Esophagus muscularis mucosa (tissue), 4 donors: ENCODE measurements at regions not wholly inside any gene's neighbourhood (a gene's known extent, or its start where the extent isn't known, plus 50 kb on each side); places are given as distances from the start of the nearest gene placed in this dataset.

Experiments
- DNase-seq: peaks from one replicate; pipeline ENCODE4 v3.0.0-alpha.2; 2017; ENCODE audit errors: extremely low spot score
- H3K27ac ChIP-seq, 4 donors: fragments of 200-600 bp; sonication (generic); replicated peaks in 1 of 4; 1 replicate in 3 of 4; 2 replicates in 1 of 4; pipeline ENCODE4 v1.5.1; 2016 to 2019; ENCODE audit warnings: mild to moderate bottlenecking in 1 of 4
- H3K27me3 ChIP-seq, 4 donors: fragments of 200-600 bp; sonication (generic); one replicate each; pipeline versions ENCODE4 v1.5.1 to v1.6.0; 2016 to 2019
- H3K36me3 ChIP-seq, 4 donors: fragments of 200-600 bp; sonication (generic); one replicate each; pipeline ENCODE4 v1.5.1; 2016 to 2019
- H3K4me1 ChIP-seq, 4 donors: fragments of 200-600 bp; sonication (generic); one replicate each; pipeline ENCODE4 v1.5.1; 2016 to 2019
- H3K4me3 ChIP-seq, 4 donors: fragments of 200-600 bp; sonication (generic); 1 replicate in 2 of 4; 2 replicates in 2 of 4; pipeline ENCODE4 v1.5.1; 2016 to 2019; ENCODE audit warnings: mild to moderate bottlenecking in 4 of 4, moderate library complexity in 1 of 4
- H3K9me3 ChIP-seq, 4 donors: fragments of 200-600 bp; sonication (generic); 1 replicate in 3 of 4; 2 replicates in 1 of 4; pipeline ENCODE4 v1.5.1; 2016 to 2019
- EP300 ChIP-seq: sonication (generic); formaldehyde crosslinking; IDR thresholded peaks from one replicate; pipeline ENCODE4 v1.6.1; 2017; ENCODE audit warnings: antibody characterized with exemption
- POLR2A ChIP-seq: fragments of 450-650 bp; IDR thresholded peaks from one replicate; pipeline ENCODE4 v1.6.1; 2017; ENCODE audit warnings: antibody characterized with exemption, moderate library complexity, mild to moderate bottlenecking, low read depth
- POLR2AphosphoS5 ChIP-seq, 2 donors: sonication (generic); formaldehyde crosslinking; IDR thresholded peaks; one replicate each; pipeline ENCODE4 v1.6.1; 2017; ENCODE audit warnings: antibody characterized with exemption in 2 of 2
- WGBS: methylation state at CpG from one replicate; pipeline ENCODE4 v1.1.5; 2018; 5-methylcytosine and 5-hydroxymethylcytosine counted together
- intact Hi-C: fragments of 100-400 bp; cut with DNase I; formaldehyde crosslinking; loops from one replicate; pipeline ENCODE4 v1.15.1; 2023
- TF ChIP-seq, protein P1 (sequence below), 3 experiments: fragments of 200-600 bp in 2 of 3; fragments of 450-650 bp in 1 of 3; sonication (generic) in 2 of 3; IDR thresholded peaks; one replicate each; pipeline ENCODE4 v1.5.1; 2017 to 2019; ENCODE audit warnings: antibody characterized with exemption in 3 of 3, mild to moderate bottlenecking in 2 of 3, moderate library complexity in 1 of 3

DNA sequence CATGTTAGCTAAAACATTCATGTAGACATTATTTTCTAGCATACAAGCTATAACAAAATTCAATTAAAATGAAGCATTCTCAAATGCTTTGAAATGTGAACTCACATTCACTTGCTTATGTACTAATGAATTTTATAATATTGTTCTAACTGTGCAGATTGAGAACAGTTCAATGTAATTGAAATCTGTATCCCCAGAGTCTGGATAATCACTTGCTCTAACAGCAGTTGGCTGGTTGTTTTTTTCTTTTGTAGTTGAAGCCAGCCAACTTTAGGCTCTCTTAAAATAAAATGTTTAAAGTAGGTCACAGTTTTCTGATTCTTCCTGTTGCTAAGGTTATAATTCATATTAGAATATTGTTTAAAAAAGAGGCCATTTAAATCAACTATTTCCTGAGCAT is 438.9 kb downstream of the NAF1 start:
- Histone ChIP-seq H3K9me3 (peaks cover 0 to 8% (median 0%) of the 10 kb centered on the region in 4 donors), H3K27me3 (no peaks in the 10 kb centered on the region), H3K36me3 (no peaks in the 10 kb centered on the region), H3K27ac (no peak overlapping the region), H3K4me3 (no peak overlapping the region), H3K4me1 (no peaks in the 10 kb centered on the region)
- intact Hi-C loops: no loop called here
- no peak for TF ChIP-seq POLR2A
- TF ChIP-seq, protein P1, sequence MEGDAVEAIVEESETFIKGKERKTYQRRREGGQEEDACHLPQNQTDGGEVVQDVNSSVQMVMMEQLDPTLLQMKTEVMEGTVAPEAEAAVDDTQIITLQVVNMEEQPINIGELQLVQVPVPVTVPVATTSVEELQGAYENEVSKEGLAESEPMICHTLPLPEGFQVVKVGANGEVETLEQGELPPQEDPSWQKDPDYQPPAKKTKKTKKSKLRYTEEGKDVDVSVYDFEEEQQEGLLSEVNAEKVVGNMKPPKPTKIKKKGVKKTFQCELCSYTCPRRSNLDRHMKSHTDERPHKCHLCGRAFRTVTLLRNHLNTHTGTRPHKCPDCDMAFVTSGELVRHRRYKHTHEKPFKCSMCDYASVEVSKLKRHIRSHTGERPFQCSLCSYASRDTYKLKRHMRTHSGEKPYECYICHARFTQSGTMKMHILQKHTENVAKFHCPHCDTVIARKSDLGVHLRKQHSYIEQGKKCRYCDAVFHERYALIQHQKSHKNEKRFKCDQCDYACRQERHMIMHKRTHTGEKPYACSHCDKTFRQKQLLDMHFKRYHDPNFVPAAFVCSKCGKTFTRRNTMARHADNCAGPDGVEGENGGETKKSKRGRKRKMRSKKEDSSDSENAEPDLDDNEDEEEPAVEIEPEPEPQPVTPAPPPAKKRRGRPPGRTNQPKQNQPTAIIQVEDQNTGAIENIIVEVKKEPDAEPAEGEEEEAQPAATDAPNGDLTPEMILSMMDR (IDR thresholded peaks at IDR 0.05): no peak
- no peak for TF ChIP-seq POLR2AphosphoS5 (IDR thresholded peaks at IDR 0.05)
- TF ChIP-seq EP300: no peak
- no peak for DNase-seq

GRCh38 chr4:162727232-162727631 is 439.5 kb downstream of the NAF1 start:
- TF ChIP-seq POLR2A (no peak), POLR2AphosphoS5 (IDR thresholded peaks at IDR 0.05) (no peak), EP300 (no peak)
- TF ChIP-seq, protein P1 (IDR thresholded peaks at IDR 0.05): no peak
- no peak overlapping the region for H3K4me3 ChIP-seq
- H3K27ac ChIP-seq: no peak overlapping the region
- WGBS: 89% methylated on average over 8 of the region's 8 CpGs
- H3K27me3 ChIP-seq: no peaks in the 10 kb centered on the region
- DNase-seq: no peak
- H3K4me1 ChIP-seq: no peaks in the 10 kb centered on the region
- peaks cover 0 to 8% (median 0%) of the 10 kb centered on the region in 4 donors for H3K9me3 ChIP-seq
- intact Hi-C loops: no loop called here
- no peaks in the 10 kb centered on the region for H3K36me3 ChIP-seq

- TF ChIP-seq POLR2AphosphoS5 (IDR thresholded peaks at IDR 0.05) (no peak), POLR2A (no peak), EP300 (no peak)
- TF ChIP-seq, protein P1 (IDR thresholded peaks at IDR 0.05): no peak
- WGBS: 86% methylated on average over 3 of the region's 3 CpGs
- intact Hi-C loops: no loop called here
- no peak for DNase-seq
- Histone ChIP-seq H3K4me3 (no peak overlapping the region), H3K36me3 (no peaks in the 10 kb centered on the region), H3K27me3 (no peaks in the 10 kb centered on the region), H3K9me3 (no peaks in the 10 kb centered on the region), H3K27ac (no peak overlapping the region), H3K4me1 (no peaks in the 10 kb centered on the region)
Measured at GRCh38 chr4:162715401-162715800, 451.3 kb downstream of the NAF1 start.

GRCh38 chr4:162707962-162708361 is 458.7 kb downstream of the NAF1 start:
- Histone ChIP-seq H3K36me3 (no peaks in the 10 kb centered on the region), H3K4me3 (no peak overlapping the region), H3K4me1 (no peaks in the 10 kb centered on the region), H3K27me3 (no peaks in the 10 kb centered on the region), H3K9me3 (no peaks in the 10 kb centered on the region), H3K27ac (no peak overlapping the region)
- DNase-seq: no peak
- intact Hi-C loops: no loop called here
- TF ChIP-seq POLR2A: no peak
- TF ChIP-seq, protein P1 (IDR thresholded peaks at IDR 0.05): no peak
- no peak for TF ChIP-seq EP300
- TF ChIP-seq POLR2AphosphoS5 (IDR thresholded peaks at IDR 0.05): no peak

DNA sequence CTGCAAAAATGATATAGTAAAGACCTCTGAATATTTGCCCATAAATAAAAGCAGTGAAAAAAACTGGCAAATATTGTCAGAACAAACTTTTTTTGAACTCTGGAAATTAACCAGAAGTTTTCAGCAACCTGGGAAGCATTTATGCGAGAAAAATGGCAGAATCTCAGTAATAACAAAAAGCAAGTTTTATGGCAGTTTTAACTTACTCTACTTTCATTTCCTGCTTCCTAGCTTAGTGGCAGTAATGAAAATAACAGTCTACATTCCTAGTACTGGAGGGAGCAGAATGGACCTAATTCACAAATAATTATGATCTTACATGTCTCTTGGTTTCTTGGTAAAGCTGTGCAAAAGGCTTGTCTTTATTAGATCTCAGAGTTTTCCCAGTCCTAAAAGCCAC is 460.1 kb downstream of the NAF1 start:
- H3K27me3 ChIP-seq: no peaks in the 10 kb centered on the region
- intact Hi-C loops: no loop called here
- H3K27ac ChIP-seq: no peak overlapping the region
- WGBS: 76% methylated on average over 1 of the region's 1 CpG
- H3K9me3 ChIP-seq: no peaks in the 10 kb centered on the region
- no peak for DNase-seq
- no peak overlapping the region for H3K4me3 ChIP-seq
- H3K4me1 ChIP-seq: no peaks in the 10 kb centered on the region
- no peaks in the 10 kb centered on the region for H3K36me3 ChIP-seq
- no peak for TF ChIP-seq EP300
- TF ChIP-seq, protein P1 (IDR thresholded peaks at IDR 0.05): no peak
- TF ChIP-seq POLR2AphosphoS5 (IDR thresholded peaks at IDR 0.05): no peak
- no peak for TF ChIP-seq POLR2A
